ENCODE measurements at regions not wholly inside any gene's neighbourhood (a gene's known extent, or its start where the extent isn't known, plus 50 kb on each side); places are given as distances from the start of the nearest gene placed in this dataset.

- Histone ChIP-seq H2BK20ac (ENCODE audit: low read length) (no peak overlapping the region), H3K9me3 (ENCODE audit: insufficient read depth in 2 of 2, low read depth in 1 of 2, low read length in 1 of 2) (peaks cover 8 to 9% of the 10 kb centered on the region in 2 experiments; a peak in 3 of 4 replicates)
Observed at GRCh38 chr14:31953210-31953609, 123.9 kb upstream of the ARHGAP5 start.

More at GRCh38 chr14:31953210-31953609, 123.9 kb upstream of the ARHGAP5 start:
- no peak overlapping the region for H3K56ac ChIP-seq (replicated peaks; ENCODE audit: insufficient read length, low read depth, low read length)
- CTCF ChIA-PET (ENCODE audit: partially characterized antibody), result interaction anchor here (1.4 kb wide), 1 partner anchor 26 kb away, joined by 6 read pairs; no protein-coding TSS in a partner anchor
- no peak overlapping the region for H3K4me3 ChIP-seq (ENCODE audit: extremely low read depth in 1 of 4, insufficient read depth in 2 of 4, low read depth in 3 of 4, low read length in 4 of 4)
- H3K4me2 ChIP-seq (ENCODE audit: insufficient read depth in 1 of 2, low read depth in 2 of 2, low read length in 2 of 2), result no peak overlapping the region
- no peak overlapping the region for H3K23ac ChIP-seq (ENCODE audit: insufficient read length)
- 90% methylated on average over 6 of the region's 6 CpGs; no CpG with 5 or more reads in 1 of the 2 experiments for WGBS, 2 experiments (ENCODE audit: extremely low coverage in 1 of 2, insufficient coverage in 1 of 2, insufficient read length in 1 of 2, insufficient replicate concordance in 2 of 2, low coverage in 1 of 2, low lambda C conversion rate in 2 of 2, missing lambda C conversion rate in 1 of 2)
- no peaks in the 10 kb centered on the region for H3K27me3 ChIP-seq (replicated peaks in 1 of 4; ENCODE audit: control insufficient read depth in 3 of 4, extremely low read depth in 1 of 4, insufficient read depth in 3 of 4, low read length in 3 of 4)
- no peak overlapping the region for H3K27ac ChIP-seq (ENCODE audit: low read depth, low read length)
- no peaks in the 10 kb centered on the region for H4K20me1 ChIP-seq (replicated peaks in 1 of 2; ENCODE audit: control insufficient read depth in 1 of 2, insufficient read depth in 2 of 2, low read length in 2 of 2)
- no peak overlapping the region for H4K5ac ChIP-seq (ENCODE audit: insufficient read length, low read depth, low read length)
- no peak overlapping the region for H4K8ac ChIP-seq (ENCODE audit: extremely low read depth, insufficient read depth, low read length)
- H2AFZ ChIP-seq (ENCODE audit: low read length), result no peak overlapping the region
- FAIRE-seq, result no peak
- H2BK5ac ChIP-seq (ENCODE audit: low read depth, low read length), result no peak overlapping the region
- no peak overlapping the region for H3K4ac ChIP-seq (replicated peaks; ENCODE audit: insufficient read length, low read depth, low read length)
- no peaks in the 10 kb centered on the region; the same call in 1 of the 2 replicates for H3K23me2 ChIP-seq (ENCODE audit: low read depth, low read length)
- no peak overlapping the region for H3K14ac ChIP-seq (ENCODE audit: insufficient read length)
- H2BK15ac ChIP-seq (ENCODE audit: low read length), result no peak overlapping the region
- no peak overlapping the region for H2AK5ac ChIP-seq (ENCODE audit: low read depth, low read length)
- peaks cover 4 to 9% (median 6%) of the 10 kb centered on the region in 4 experiments; a peak in 5 of 7 replicates for H3K4me1 ChIP-seq (replicated peaks in 1 of 4; ENCODE audit: control insufficient read depth in 3 of 4, insufficient read depth in 4 of 4, low read length in 3 of 4)
- H2BK120ac ChIP-seq (replicated peaks; ENCODE audit: low read depth, low read length), result no peak overlapping the region
- no peak for DNase-seq (ENCODE audit: low read depth in 1 of 2, low spot score in 2 of 2)
- H3K79me2 ChIP-seq (ENCODE audit: control insufficient read depth in 1 of 2, insufficient read depth in 2 of 2, low read length in 2 of 2), result no peaks in the 10 kb centered on the region
- no peak overlapping the region for H3K9ac ChIP-seq (replicated peaks in 1 of 4; ENCODE audit: extremely low read depth in 1 of 4, low read depth in 3 of 4, low read length in 3 of 4)
- H4K91ac ChIP-seq (replicated peaks; ENCODE audit: insufficient read length, low read length), result no peak overlapping the region
- TF ChIP-seq BCL11A (IDR thresholded peaks at IDR 0.05; ENCODE audit: low read depth in 2 of 2, low read length in 2 of 2) (no peak), POLR2AphosphoS5 (IDR thresholded peaks at IDR 0.05; ENCODE audit: low read depth, low read length) (no peak), HDAC2 (IDR thresholded peaks at IDR 0.05; ENCODE audit: borderline replicate concordance in 1 of 2, low read depth in 2 of 2, low read length in 2 of 2) (no peak), TAF1 (IDR thresholded peaks at IDR 0.05; ENCODE audit: low read depth, low read length) (no peak), RXRA (IDR thresholded peaks at IDR 0.05; ENCODE audit: insufficient read depth, low read depth, low read length) (no peak), POLR2A (IDR thresholded peaks at IDR 0.05; ENCODE audit: control extremely low read depth in 1 of 2, low read depth in 2 of 2, low read length in 2 of 2) (no peak)
- H2BK12ac ChIP-seq (ENCODE audit: low read depth, low read length), result no peak overlapping the region
- H3K36me3 ChIP-seq (ENCODE audit: control insufficient read depth in 2 of 4, insufficient read depth in 4 of 4, low read length in 3 of 4), result no peaks in the 10 kb centered on the region
- H3K79me1 ChIP-seq (ENCODE audit: low read depth, low read length), result no peaks in the 10 kb centered on the region
- H3K18ac ChIP-seq (ENCODE audit: extremely low read depth, low read length), result no peak overlapping the region
- POLR2A ChIA-PET (ENCODE audit: partially characterized antibody), result no interaction called here

Measured in H1 (cell line).